BLaER1 treated with 17β-estradiol and CSF1 and Interleukin-3, amounts not matched to agents 10 nM and 100 nM (cell line): ENCODE measurements at regions not wholly inside any gene's neighbourhood (a gene's known extent, or its start where the extent isn't known, plus 50 kb on each side); places are given as distances from the start of the nearest gene placed in this dataset.

Experiments
- H3K27ac ChIP-seq, 11 experiments: shearing (Covaris generic); formaldehyde crosslinking; 2 replicates each; pipeline ENCODE4 v1.8.1; 2022
- H3K27me3 ChIP-seq, 11 experiments: shearing (Covaris generic); formaldehyde crosslinking; 2 replicates each; pipeline ENCODE4 v1.8.1; 2022
- H3K36me3 ChIP-seq, 11 experiments: shearing (Covaris generic); formaldehyde crosslinking; 2 replicates each; pipeline ENCODE4 v1.8.1; 2022
- H3K4me1 ChIP-seq, 10 experiments: shearing (Covaris generic); formaldehyde crosslinking; 2 replicates each; pipeline ENCODE4 v1.8.1; 2022
- H3K4me2 ChIP-seq, 11 experiments: shearing (Covaris generic); formaldehyde crosslinking; 2 replicates each; pipeline ENCODE4 v1.8.1; 2022
- H3K4me3 ChIP-seq, 10 experiments: shearing (Covaris generic); formaldehyde crosslinking; 2 replicates each; pipeline ENCODE4 v1.8.1; 2022
- H3K9ac ChIP-seq, 11 experiments: shearing (Covaris generic); formaldehyde crosslinking; 2 replicates each; pipeline ENCODE4 v1.8.1; 2022
- H3K9me3 ChIP-seq, 11 experiments: shearing (Covaris generic); formaldehyde crosslinking; replicated peaks in 1 of 11; 2 replicates each; pipeline ENCODE4 v1.8.1; 2022
- H4K20me1 ChIP-seq, 11 experiments: shearing (Covaris generic); formaldehyde crosslinking; 2 replicates each; pipeline ENCODE4 v1.8.1; 2022
- Cebpa-rat ChIP-seq, 11 experiments: shearing (Covaris generic); IDR thresholded peaks; 2 replicates each; pipeline ENCODE4 v1.8.1; 2022

- Histone ChIP-seq H3K27ac (no peak overlapping the region), H3K4me3 (no peak overlapping the region), H3K9me3 (no peaks in the 10 kb centered on the region), H3K27me3 (no peaks in the 10 kb centered on the region), H3K4me1 (peaks cover 13 to 33% (median 21%) of the 10 kb centered on the region in 10 experiments), H3K36me3 (no peaks in the 10 kb centered on the region), H4K20me1 (no peaks in the 10 kb centered on the region), H3K9ac (no peak overlapping the region), H3K4me2 (peak overlapping the region in 10 of 11 experiments; percentile 26 to 74 (median 44); a peak in 16 of 22 replicates)
- TF ChIP-seq Cebpa-rat (IDR thresholded peaks at IDR 0.05) = no peak
Observed at GRCh38 chr12:75960086-75960910, 71.3 kb downstream of the PHLDA1 start.

- no peak overlapping the region for H3K27ac ChIP-seq
- no peaks in the 10 kb centered on the region for H3K36me3 ChIP-seq
- H3K9ac ChIP-seq = no peak overlapping the region
- no peak for TF ChIP-seq Cebpa-rat (IDR thresholded peaks at IDR 0.05)
- H3K4me1 ChIP-seq = peaks cover 13 to 33% (median 21%) of the 10 kb centered on the region in 10 experiments
- no peak overlapping the region for H3K4me3 ChIP-seq
- H3K4me2 ChIP-seq = peak overlapping the region; percentile 22 to 74 (median 45); a peak in 19 of 22 replicates
- no peaks in the 10 kb centered on the region for H4K20me1 ChIP-seq
- H3K27me3 ChIP-seq = no peaks in the 10 kb centered on the region
- H3K9me3 ChIP-seq = no peaks in the 10 kb centered on the region
Observed at GRCh38 chr12:75959506-75959905, 72.1 kb downstream of the PHLDA1 start.

GRCh38 chr12:75959060-75959459, 72.5 kb downstream of the PHLDA1 start:
- Histone ChIP-seq H3K9me3 (no peaks in the 10 kb centered on the region), H3K4me2 (peak overlapping the region; percentile 22 to 74 (median 45); a peak in 17 of 22 replicates), H3K27me3 (no peaks in the 10 kb centered on the region), H3K36me3 (no peaks in the 10 kb centered on the region), H3K27ac (no peak overlapping the region), H4K20me1 (no peaks in the 10 kb centered on the region), H3K4me1 (peaks cover 12 to 33% (median 16%) of the 10 kb centered on the region in 10 experiments), H3K4me3 (no peak overlapping the region), H3K9ac (no peak overlapping the region)
- TF ChIP-seq Cebpa-rat (IDR thresholded peaks at IDR 0.05) = no peak

DNA sequence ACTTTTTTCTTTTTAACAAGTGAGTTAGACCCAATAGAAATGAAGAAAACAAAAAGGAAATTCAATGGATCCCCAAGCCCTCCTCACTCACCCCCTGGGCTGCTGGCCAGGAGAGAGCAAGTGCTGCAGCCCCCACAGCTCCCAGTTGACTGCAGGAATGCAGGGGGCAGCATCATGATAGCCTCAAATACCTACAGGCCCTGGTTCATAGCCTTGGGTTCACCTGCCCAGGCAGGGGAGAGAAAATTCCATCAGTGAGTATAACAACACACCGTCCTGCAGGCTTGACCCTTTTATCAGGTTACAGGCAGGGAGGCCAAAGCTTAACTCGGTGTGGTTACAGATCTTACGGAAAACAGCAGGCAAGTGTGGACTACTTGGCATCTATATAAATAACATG, 76.3 kb downstream of the PHLDA1 start:
- no peaks in the 10 kb centered on the region for H3K27me3 ChIP-seq
- H3K4me1 ChIP-seq = peaks cover 11 to 46% (median 12%) of the 10 kb centered on the region in 10 experiments; a peak in 19 of 20 replicates
- H3K9ac ChIP-seq = no peak overlapping the region
- no peak overlapping the region for H3K4me3 ChIP-seq
- TF ChIP-seq Cebpa-rat (IDR thresholded peaks at IDR 0.05) = no peak
- H3K27ac ChIP-seq = no peak overlapping the region
- no peak overlapping the region for H3K4me2 ChIP-seq
- no peaks in the 10 kb centered on the region for H3K36me3 ChIP-seq
- no peaks in the 10 kb centered on the region for H3K9me3 ChIP-seq
- H4K20me1 ChIP-seq = no peaks in the 10 kb centered on the region

GRCh38 chr12:75954749-75955148, 76.8 kb downstream of the PHLDA1 start:
- H3K27me3 ChIP-seq = no peaks in the 10 kb centered on the region
- H3K27ac ChIP-seq = no peak overlapping the region
- no peaks in the 10 kb centered on the region for H4K20me1 ChIP-seq
- H3K4me3 ChIP-seq = no peak overlapping the region
- H3K9ac ChIP-seq = no peak overlapping the region
- no peaks in the 10 kb centered on the region for H3K9me3 ChIP-seq
- no peak for TF ChIP-seq Cebpa-rat (IDR thresholded peaks at IDR 0.05)
- no peaks in the 10 kb centered on the region for H3K36me3 ChIP-seq
- H3K4me2 ChIP-seq = 0 out of 22 replicates have a peak overlapping the region, but pooled peaks of 1 of the 11 experiments have one; percentile 35
- H3K4me1 ChIP-seq = peaks cover 6 to 41% (median 7%) of the 10 kb centered on the region in 10 experiments; a peak in 19 of 20 replicates

DNA sequence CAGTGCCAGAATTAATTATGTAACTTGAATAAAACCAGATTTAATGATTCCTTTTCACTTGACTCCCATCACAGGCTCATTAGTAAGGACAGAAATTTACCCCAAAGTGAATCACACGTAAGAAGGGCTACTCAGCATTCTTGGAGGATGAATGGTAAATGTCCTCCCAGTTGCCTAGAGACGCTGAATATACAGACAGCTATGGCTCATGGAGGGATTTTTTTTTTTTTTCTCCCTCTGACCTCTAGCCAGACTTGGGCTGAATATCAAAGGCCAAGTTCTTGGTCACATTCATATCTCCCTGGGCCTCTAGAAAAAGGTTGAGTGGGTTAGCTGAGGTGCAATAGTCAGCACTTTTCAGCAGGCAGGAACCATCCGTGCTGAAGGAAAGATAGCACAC, 77.5 kb downstream of the PHLDA1 start:
- no peak overlapping the region; a peak in 2 of 22 replicates for H3K27ac ChIP-seq
- no peaks in the 10 kb centered on the region for H3K36me3 ChIP-seq
- H3K9me3 ChIP-seq = no peaks in the 10 kb centered on the region
- no peaks in the 10 kb centered on the region for H4K20me1 ChIP-seq
- no peak for TF ChIP-seq Cebpa-rat (IDR thresholded peaks at IDR 0.05)
- no peak overlapping the region for H3K9ac ChIP-seq
- H3K4me1 ChIP-seq = peaks cover 0 to 34% (median under 1%) of the 10 kb centered on the region in 10 experiments; a peak in 10 of 20 replicates
- H3K4me3 ChIP-seq = no peak overlapping the region
- H3K27me3 ChIP-seq = no peaks in the 10 kb centered on the region
- H3K4me2 ChIP-seq = peak overlapping the region in 2 of 11 experiments; percentile 35 to 38; a peak in 4 of 22 replicates

GRCh38 chr12:75953312-75953906, 78.2 kb downstream of the PHLDA1 start:
- Histone ChIP-seq H3K4me2 (peak overlapping the region in 2 of 11 experiments; percentile 35 to 38; a peak in 4 of 22 replicates), H3K4me3 (no peak overlapping the region), H3K4me1 (peaks cover 0 to 29% (median 0%) of the 10 kb centered on the region in 10 experiments; a peak in 4 of 20 replicates), H3K9me3 (no peaks in the 10 kb centered on the region), H3K36me3 (no peaks in the 10 kb centered on the region), H3K27me3 (no peaks in the 10 kb centered on the region), H3K9ac (no peak overlapping the region), H4K20me1 (no peaks in the 10 kb centered on the region), H3K27ac (no peak overlapping the region; a peak in 1 of 22 replicates)
- no peak for TF ChIP-seq Cebpa-rat (IDR thresholded peaks at IDR 0.05)

DNA sequence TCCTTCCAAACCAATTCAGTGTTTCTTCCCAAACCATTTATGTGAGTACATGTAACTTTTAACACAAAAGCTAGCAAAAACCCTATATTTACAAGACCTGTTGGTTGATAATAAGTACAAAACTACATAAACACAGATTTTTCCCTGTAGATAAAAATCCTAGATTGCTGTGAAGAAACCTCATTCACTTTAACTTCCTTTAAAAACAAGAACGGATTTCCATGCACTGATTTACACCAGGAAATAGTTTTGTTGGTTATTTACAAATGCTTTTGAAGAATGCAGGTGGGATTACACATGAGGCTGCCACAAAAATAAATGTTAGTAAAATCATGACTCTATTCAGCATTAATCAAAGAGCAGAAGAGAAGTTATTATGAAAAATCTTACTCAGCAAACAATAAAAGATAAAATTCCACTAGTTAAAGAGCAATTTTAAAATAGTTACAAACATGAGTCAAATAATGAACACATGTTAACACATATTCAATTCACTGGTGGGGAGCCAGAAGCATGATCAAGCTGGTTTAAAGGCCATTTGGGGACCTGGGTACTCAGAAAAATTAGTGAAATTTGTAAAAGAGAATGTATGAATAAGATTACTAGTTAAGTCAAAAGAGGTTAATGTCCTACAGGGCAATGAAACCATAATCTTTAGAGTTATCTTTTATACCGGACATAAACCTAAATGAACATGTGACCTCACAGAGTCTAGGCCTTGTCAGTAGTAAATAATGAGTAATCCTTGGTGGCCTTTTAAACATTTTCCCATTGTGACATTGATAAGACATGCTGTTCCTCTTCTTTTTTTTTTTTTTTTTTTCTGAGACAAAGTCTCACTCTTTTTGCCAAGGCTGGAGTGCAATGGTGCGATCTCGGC, 79.9 kb downstream of the PHLDA1 start:
- Histone ChIP-seq H3K36me3 (no peaks in the 10 kb centered on the region), H4K20me1 (no peaks in the 10 kb centered on the region), H3K9ac (no peak overlapping the region), H3K27ac (no peak overlapping the region), H3K4me2 (no peak overlapping the region), H3K9me3 (no peaks in the 10 kb centered on the region), H3K4me3 (no peak overlapping the region), H3K27me3 (no peaks in the 10 kb centered on the region), H3K4me1 (peaks cover 0 to 29% (median 0%) of the 10 kb centered on the region in 10 experiments; a peak in 4 of 20 replicates)
- no peak for TF ChIP-seq Cebpa-rat (IDR thresholded peaks at IDR 0.05)
